ENCODE measurements at regions not wholly inside any gene's neighbourhood (a gene's known extent, or its start where the extent isn't known, plus 50 kb on each side); places are given as distances from the start of the nearest gene placed in this dataset.

GRCh38 chr6:156650896-156651390, 126.2 kb upstream of the ARID1B start:
- DNase-seq (ENCODE audit: low spot score), result no peak

GRCh38 chr6:156648616-156649015, 128.6 kb upstream of the ARID1B start:
- no peak for DNase-seq (ENCODE audit: low spot score)

GRCh38 chr6:156647991-156648390, 129.2 kb upstream of the ARID1B start:
- DNase-seq (ENCODE audit: low spot score), result no peak

GRCh38 chr6:156647140-156647784, 129.9 kb upstream of the ARID1B start:
- no peak for DNase-seq (ENCODE audit: low spot score)

GRCh38 chr6:156646496-156646895, 130.7 kb upstream of the ARID1B start:
- no peak for DNase-seq (ENCODE audit: low spot score)

GRCh38 chr6:156645097-156645496, 132.1 kb upstream of the ARID1B start:
- no peak for DNase-seq (ENCODE audit: low spot score)

- DNase-seq (ENCODE audit: low spot score), result no peak
These were observed 138.0 kb upstream of the ARID1B start for GRCh38 chr6:156639009-156639721.

GRCh38 chr6:156638581-156638980, 138.6 kb upstream of the ARID1B start:
- DNase-seq (ENCODE audit: low spot score), result no peak

- DNase-seq (ENCODE audit: low spot score), result no peak
These were observed 142.2 kb upstream of the ARID1B start for GRCh38 chr6:156634951-156635371.

GRCh38 chr6:156634048-156634447, 143.1 kb upstream of the ARID1B start:
- no peak for DNase-seq (ENCODE audit: low spot score)

GRCh38 chr6:156633291-156633690, 143.9 kb upstream of the ARID1B start:
- no peak for DNase-seq (ENCODE audit: low spot score)

GRCh38 chr6:156630613-156631302, 146.4 kb upstream of the ARID1B start:
- no peak for DNase-seq (ENCODE audit: low spot score)

- DNase-seq (ENCODE audit: low spot score), result no peak
These were observed 148.4 kb upstream of the ARID1B start for GRCh38 chr6:156628805-156629204.

GRCh38 chr6:156627524-156627923, 149.7 kb upstream of the ARID1B start:
- DNase-seq (ENCODE audit: low spot score), result no peak

GRCh38 chr6:156622185-156622584, 155.0 kb upstream of the ARID1B start:
- DNase-seq (ENCODE audit: low spot score), result no peak

GRCh38 chr6:156620331-156620730, 156.8 kb upstream of the ARID1B start:
- no peak for DNase-seq (ENCODE audit: low spot score)

- DNase-seq (ENCODE audit: low spot score), result no peak
These were observed 158.5 kb upstream of the ARID1B start for GRCh38 chr6:156618600-156619205.

- DNase-seq (ENCODE audit: low spot score), result no peak
These were observed 159.2 kb upstream of the ARID1B start for GRCh38 chr6:156617941-156618340.

GRCh38 chr6:156617376-156617775, 159.8 kb upstream of the ARID1B start:
- DNase-seq (ENCODE audit: low spot score), result peak; percentile 96

- DNase-seq (ENCODE audit: low spot score), result no peak
These were observed 160.7 kb upstream of the ARID1B start for GRCh38 chr6:156616495-156616894.

- no peak for DNase-seq (ENCODE audit: low spot score)
These were observed 163.2 kb upstream of the ARID1B start for GRCh38 chr6:156613996-156614395.

- no peak for DNase-seq (ENCODE audit: low spot score)
These were observed 164.8 kb upstream of the ARID1B start for GRCh38 chr6:156612361-156612760.
